ENCODE measurements at regions not wholly inside any gene's neighbourhood (a gene's known extent, or its start where the extent isn't known, plus 50 kb on each side); places are given as distances from the start of the nearest gene placed in this dataset.
A peak's percentile ranks its signal among the peaks of the same experiment; 100 is the strongest.
"Not testable (repeated sequence)": the region's sequence is repeated elsewhere in the genome, so short reads cannot be mapped to it uniquely, and the experiment has no call there.

DNA sequence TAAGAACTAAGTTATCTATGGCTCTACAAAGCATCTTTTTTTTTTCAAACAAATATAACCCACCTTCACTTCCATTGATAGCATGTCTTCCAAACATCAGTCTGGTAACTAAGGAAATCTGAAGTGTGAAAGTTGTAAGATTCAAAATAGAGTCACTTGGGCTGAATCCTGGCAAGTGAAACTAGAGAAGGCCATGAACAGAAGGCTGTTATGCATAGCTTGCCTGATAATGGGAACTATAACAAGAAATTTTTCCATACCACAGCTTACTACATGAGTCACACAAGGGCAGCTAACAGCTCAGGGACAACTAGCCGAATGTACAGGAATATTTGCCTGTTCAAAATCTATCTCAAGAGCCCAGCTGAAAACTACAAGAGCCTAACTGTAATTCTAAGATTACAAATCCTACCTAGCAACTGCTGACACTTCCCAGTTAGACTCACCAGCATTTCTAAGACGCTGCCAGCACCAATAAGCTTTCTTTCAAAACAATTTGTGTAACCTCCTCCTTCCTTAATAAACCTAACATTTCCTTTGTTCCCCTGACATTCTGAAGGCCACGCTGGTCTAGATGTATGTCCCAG, 1066.5 kb downstream of the PLOD2 start:
- Histone ChIP-seq H3K36me3 (ENCODE audit: control insufficient read depth in 1 of 2, insufficient read depth in 2 of 2, low read depth in 1 of 2, low read length in 2 of 2) (no peaks in the 10 kb centered on the region), H3K27ac (ENCODE audit: low read length, poor library complexity, severe bottlenecking) (no peak overlapping the region), H3K4ac (ENCODE audit: low read depth in 1 of 2, low read length in 2 of 2) (no peak overlapping the region), H2AFZ (ENCODE audit: low read depth, low read length) (no peak overlapping the region), H3K27me3 (ENCODE audit: control insufficient read depth in 1 of 2, insufficient read depth in 1 of 2, low read length in 2 of 2) (no peaks in the 10 kb centered on the region), H2BK15ac (ENCODE audit: low read depth, poor library complexity, severe bottlenecking) (no peak overlapping the region), H3K23ac (ENCODE audit: low read length in 2 of 2) (no peak overlapping the region), H3K4me3 (ENCODE audit: insufficient read depth in 1 of 2, low read depth in 1 of 2, low read length in 2 of 2) (no peak overlapping the region), H4K91ac (ENCODE audit: low read length) (no peak overlapping the region), H2BK12ac (ENCODE audit: low read length in 2 of 2) (no peak overlapping the region), H3K9me3 (ENCODE audit: control insufficient read depth, low read length) (no peaks in the 10 kb centered on the region), H3K9ac (ENCODE audit: low read length) (no peak overlapping the region), H2BK5ac (ENCODE audit: low read depth, low read length, poor library complexity, severe bottlenecking) (no peak overlapping the region), H4K8ac (ENCODE audit: low read length) (no peak overlapping the region), H3K4me2 (ENCODE audit: low read length, poor library complexity, severe bottlenecking) (no peak overlapping the region), H3K14ac (ENCODE audit: low read length in 2 of 2) (no peak overlapping the region), H3K4me1 (ENCODE audit: control insufficient read depth, insufficient read depth, low read depth, low read length) (no peaks in the 10 kb centered on the region), H3K18ac (ENCODE audit: low read depth in 1 of 2, low read length in 2 of 2) (no peak overlapping the region), H2AK5ac (ENCODE audit: low read length, severe bottlenecking) (no peak overlapping the region), H3K79me1 (replicated peaks; ENCODE audit: low read length, poor library complexity, severe bottlenecking) (no peaks in the 10 kb centered on the region), H2BK120ac (ENCODE audit: low read depth, low read length) (no peak overlapping the region)
- 24% methylated on average over 2 of the region's 3 CpGs for WGBS
- peak; percentile 89 for DNase-seq

DNA sequence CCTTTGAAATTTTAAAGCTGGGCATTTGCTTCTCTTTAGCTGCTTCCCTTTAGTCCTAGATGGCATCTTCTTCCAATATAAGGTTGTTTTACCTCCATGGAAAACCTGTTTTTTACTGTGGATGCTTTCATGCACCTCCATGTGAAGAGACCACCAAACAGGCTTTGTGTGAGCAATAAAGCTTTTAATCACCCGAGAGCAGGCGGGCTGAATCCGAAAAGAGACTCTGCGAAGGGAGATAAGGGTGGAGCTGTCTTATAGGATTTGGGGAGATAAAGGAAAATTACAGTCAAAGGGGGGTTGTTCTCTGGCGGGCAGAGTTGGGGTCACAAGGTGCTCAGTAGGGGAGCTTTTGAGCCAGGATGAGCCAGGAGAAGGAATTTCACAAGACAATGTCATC, 1049.8 kb downstream of the PLOD2 start:
- H2BK5ac ChIP-seq (ENCODE audit: low read depth, low read length, poor library complexity, severe bottlenecking); H3K23ac ChIP-seq (ENCODE audit: low read length in 2 of 2); H2BK12ac ChIP-seq (ENCODE audit: low read length in 2 of 2); H3K9me3 ChIP-seq (ENCODE audit: control insufficient read depth, low read length); DNase-seq; H3K27ac ChIP-seq (ENCODE audit: low read length, poor library complexity, severe bottlenecking); H4K91ac ChIP-seq (ENCODE audit: low read length); H3K4ac ChIP-seq (ENCODE audit: low read depth in 1 of 2, low read length in 2 of 2); H2BK15ac ChIP-seq (ENCODE audit: low read depth, poor library complexity, severe bottlenecking); H3K9ac ChIP-seq (ENCODE audit: low read length); H3K4me1 ChIP-seq (ENCODE audit: control insufficient read depth, insufficient read depth, low read depth, low read length); H3K27me3 ChIP-seq (ENCODE audit: control insufficient read depth in 1 of 2, insufficient read depth in 1 of 2, low read length in 2 of 2); H2AK5ac ChIP-seq (ENCODE audit: low read length, severe bottlenecking); H3K4me3 ChIP-seq (ENCODE audit: insufficient read depth in 1 of 2, low read depth in 1 of 2, low read length in 2 of 2); H3K79me1 ChIP-seq (replicated peaks; ENCODE audit: low read length, poor library complexity, severe bottlenecking); H3K36me3 ChIP-seq (ENCODE audit: control insufficient read depth in 1 of 2, insufficient read depth in 2 of 2, low read depth in 1 of 2, low read length in 2 of 2); H3K14ac ChIP-seq (ENCODE audit: low read length in 2 of 2); H2AFZ ChIP-seq (ENCODE audit: low read depth, low read length); H3K4me2 ChIP-seq (ENCODE audit: low read length, poor library complexity, severe bottlenecking); H4K8ac ChIP-seq (ENCODE audit: low read length); H2BK120ac ChIP-seq (ENCODE audit: low read depth, low read length); H3K18ac ChIP-seq (ENCODE audit: low read depth in 1 of 2, low read length in 2 of 2): not testable (repeated sequence)
- 45% methylated on average over 5 of the region's 5 CpGs for WGBS

DNA sequence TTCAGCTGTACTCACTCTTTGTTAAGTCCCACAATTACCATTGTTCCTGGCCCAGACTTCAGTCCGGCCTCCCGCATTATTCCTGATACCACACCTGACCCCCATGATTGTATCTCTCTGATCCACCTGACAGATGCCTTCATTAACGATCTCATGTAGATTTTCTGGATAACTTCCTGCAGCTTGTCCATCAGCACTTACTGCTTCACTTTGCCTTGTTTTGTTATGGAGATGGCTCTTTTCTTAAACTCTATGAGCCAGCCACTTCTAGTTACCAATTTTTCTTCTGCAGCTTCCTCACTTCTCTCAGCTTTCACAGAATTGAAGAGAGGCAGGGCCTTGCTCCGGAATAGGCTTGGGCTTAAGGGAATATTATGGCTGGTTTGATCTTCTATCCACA, 1044.2 kb downstream of the PLOD2 start:
- Histone ChIP-seq H3K27ac (ENCODE audit: low read length, poor library complexity, severe bottlenecking) (no peak overlapping the region), H3K9ac (ENCODE audit: low read length) (no peak overlapping the region), H3K4ac (ENCODE audit: low read depth in 1 of 2, low read length in 2 of 2) (no peak overlapping the region), H4K8ac (ENCODE audit: low read length) (no peak overlapping the region), H2BK5ac (ENCODE audit: low read depth, low read length, poor library complexity, severe bottlenecking) (no peak overlapping the region), H3K9me3 (ENCODE audit: control insufficient read depth, low read length) (no peaks in the 10 kb centered on the region), H2AFZ (ENCODE audit: low read depth, low read length) (no peak overlapping the region), H2BK120ac (ENCODE audit: low read depth, low read length) (no peak overlapping the region), H3K18ac (ENCODE audit: low read depth in 1 of 2, low read length in 2 of 2) (no peak overlapping the region), H2BK12ac (ENCODE audit: low read length in 2 of 2) (no peak overlapping the region), H3K79me1 (replicated peaks; ENCODE audit: low read length, poor library complexity, severe bottlenecking) (no peaks in the 10 kb centered on the region), H3K27me3 (ENCODE audit: control insufficient read depth in 1 of 2, insufficient read depth in 1 of 2, low read length in 2 of 2) (no peaks in the 10 kb centered on the region), H3K4me1 (ENCODE audit: control insufficient read depth, insufficient read depth, low read depth, low read length) (peaks cover 2% of the 10 kb centered on the region), H3K14ac (ENCODE audit: low read length in 2 of 2) (no peak overlapping the region), H4K91ac (ENCODE audit: low read length) (no peak overlapping the region), H3K23ac (ENCODE audit: low read length in 2 of 2) (no peak overlapping the region), H3K4me3 (ENCODE audit: insufficient read depth in 1 of 2, low read depth in 1 of 2, low read length in 2 of 2) (no peak overlapping the region), H3K36me3 (ENCODE audit: control insufficient read depth in 1 of 2, insufficient read depth in 2 of 2, low read depth in 1 of 2, low read length in 2 of 2) (no peaks in the 10 kb centered on the region), H2AK5ac (ENCODE audit: low read length, severe bottlenecking) (no peak overlapping the region), H3K4me2 (ENCODE audit: low read length, poor library complexity, severe bottlenecking) (no peak overlapping the region), H2BK15ac (ENCODE audit: low read depth, poor library complexity, severe bottlenecking) (no peak overlapping the region)
- DNase-seq = no peak
- 84% methylated on average over 3 of the region's 4 CpGs for WGBS

DNA sequence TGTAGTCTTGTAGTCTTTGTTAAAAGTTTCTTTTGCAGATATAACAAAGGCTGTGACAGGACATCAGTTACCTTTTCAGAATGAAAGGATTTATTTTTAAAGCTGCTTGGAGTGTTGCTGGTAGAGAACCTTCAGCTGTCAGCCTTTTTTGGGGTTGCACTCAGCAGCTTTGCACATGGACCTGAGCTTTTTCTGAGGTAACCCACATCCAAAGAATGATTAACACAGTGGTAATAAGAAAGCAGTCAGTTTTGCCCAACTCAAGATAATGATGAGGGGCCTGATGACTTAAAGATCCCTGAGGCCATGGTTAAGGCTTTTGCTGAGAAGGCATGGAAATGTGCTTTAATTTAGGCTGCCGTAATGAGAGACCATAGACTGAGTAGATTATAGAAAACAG, 1042.7 kb downstream of the PLOD2 start:
- no peak overlapping the region for H3K23ac ChIP-seq (ENCODE audit: low read length in 2 of 2)
- H2BK12ac ChIP-seq (ENCODE audit: low read length in 2 of 2) = no peak overlapping the region
- H3K4me3 ChIP-seq (ENCODE audit: insufficient read depth in 1 of 2, low read depth in 1 of 2, low read length in 2 of 2) = no peak overlapping the region
- no peaks in the 10 kb centered on the region for H3K9me3 ChIP-seq (ENCODE audit: control insufficient read depth, low read length)
- no peak overlapping the region for H3K9ac ChIP-seq (ENCODE audit: low read length)
- no peak overlapping the region for H3K27ac ChIP-seq (ENCODE audit: low read length, poor library complexity, severe bottlenecking)
- H3K27me3 ChIP-seq (ENCODE audit: control insufficient read depth in 1 of 2, insufficient read depth in 1 of 2, low read length in 2 of 2) = no peaks in the 10 kb centered on the region
- no peak for DNase-seq
- no peak overlapping the region for H3K4ac ChIP-seq (ENCODE audit: low read depth in 1 of 2, low read length in 2 of 2)
- H3K36me3 ChIP-seq (ENCODE audit: control insufficient read depth in 1 of 2, insufficient read depth in 2 of 2, low read depth in 1 of 2, low read length in 2 of 2) = no peaks in the 10 kb centered on the region
- no peak overlapping the region for H4K8ac ChIP-seq (ENCODE audit: low read length)
- H3K18ac ChIP-seq (ENCODE audit: low read depth in 1 of 2, low read length in 2 of 2) = no peak overlapping the region
- H4K91ac ChIP-seq (ENCODE audit: low read length) = no peak overlapping the region
- H2AK5ac ChIP-seq (ENCODE audit: low read length, severe bottlenecking) = no peak overlapping the region
- WGBS = 89% methylated on average over 1 of the region's 1 CpG
- no peak overlapping the region for H3K14ac ChIP-seq (ENCODE audit: low read length in 2 of 2)
- H3K79me1 ChIP-seq (replicated peaks; ENCODE audit: low read length, poor library complexity, severe bottlenecking) = no peaks in the 10 kb centered on the region
- H2AFZ ChIP-seq (ENCODE audit: low read depth, low read length) = no peak overlapping the region
- no peak overlapping the region for H2BK5ac ChIP-seq (ENCODE audit: low read depth, low read length, poor library complexity, severe bottlenecking)
- no peak overlapping the region for H2BK120ac ChIP-seq (ENCODE audit: low read depth, low read length)
- H2BK15ac ChIP-seq (ENCODE audit: low read depth, poor library complexity, severe bottlenecking) = no peak overlapping the region
- H3K4me2 ChIP-seq (ENCODE audit: low read length, poor library complexity, severe bottlenecking) = no peak overlapping the region
- peaks cover 2% of the 10 kb centered on the region for H3K4me1 ChIP-seq (ENCODE audit: control insufficient read depth, insufficient read depth, low read depth, low read length)
